Fibroblast of upper back skin (primary cell): ENCODE measurements at regions not wholly inside any gene's neighbourhood (a gene's known extent, or its start where the extent isn't known, plus 50 kb on each side); places are given as distances from the start of the nearest gene placed in this dataset.

Experiments used
- DNase-seq: peaks from one replicate; pipeline ENCODE4 v3.0.0-alpha.2; 2013

GRCh38 chr1:5564578-5565257 is 427.5 kb downstream of the NPHP4 start:
- DNase-seq = no peak

GRCh38 chr1:5563861-5564577 is 428.2 kb downstream of the NPHP4 start:
- DNase-seq = no peak

GRCh38 chr1:5562769-5563168 is 429.5 kb downstream of the NPHP4 start:
- DNase-seq = no peak

GRCh38 chr1:5562331-5562730 is 429.9 kb downstream of the NPHP4 start:
- DNase-seq = no peak

GRCh38 chr1:5559078-5559477 is 433.1 kb downstream of the NPHP4 start:
- DNase-seq = no peak

GRCh38 chr1:5555853-5556252 is 436.4 kb downstream of the NPHP4 start:
- DNase-seq = no peak

GRCh38 chr1:5554784-5555183 is 437.4 kb downstream of the NPHP4 start:
- no peak for DNase-seq

- no peak for DNase-seq
Measured at GRCh38 chr1:5554111-5554510, 438.1 kb downstream of the NPHP4 start.

GRCh38 chr1:5552787-5553484 is 439.3 kb downstream of the NPHP4 start:
- DNase-seq = no peak

GRCh38 chr1:5551274-5551975 is 440.8 kb downstream of the NPHP4 start:
- no peak for DNase-seq

- no peak for DNase-seq
Measured at GRCh38 chr1:5548266-5548665, 444.0 kb downstream of the NPHP4 start.

GRCh38 chr1:5543235-5543634 is 449.0 kb downstream of the NPHP4 start:
- no peak for DNase-seq

GRCh38 chr1:5532811-5533210 is 459.4 kb downstream of the NPHP4 start:
- no peak for DNase-seq

- no peak for DNase-seq
Measured at GRCh38 chr1:5526822-5527551, 465.2 kb downstream of the NPHP4 start.

- DNase-seq = no peak
Measured at GRCh38 chr1:5526385-5526750, 465.9 kb downstream of the NPHP4 start.

- no peak for DNase-seq
Measured at GRCh38 chr1:5525597-5526384, 466.4 kb downstream of the NPHP4 start.

- no peak for DNase-seq
Measured at GRCh38 chr1:5522531-5523145, 469.6 kb downstream of the NPHP4 start.

- DNase-seq = no peak
Measured at GRCh38 chr1:5519366-5520135, 472.7 kb downstream of the NPHP4 start.

GRCh38 chr1:5516756-5517155 is 475.5 kb downstream of the NPHP4 start:
- no peak for DNase-seq

GRCh38 chr1:5515501-5515900 is 476.7 kb downstream of the NPHP4 start:
- DNase-seq = no peak
